Uterus (tissue), 2 donors: ENCODE measurements at regions not wholly inside any gene's neighbourhood (a gene's known extent, or its start where the extent isn't known, plus 50 kb on each side); places are given as distances from the start of the nearest gene placed in this dataset.
"Not testable (repeated sequence)": the region's sequence is repeated elsewhere in the genome, so short reads cannot be mapped to it uniquely, and the experiment has no call there.

Experiments used
- CTCF ChIP-seq, 4 experiments: fragments of 200-600 bp in 2 of 4; fragments of 450-650 bp in 2 of 4; sonication (generic) in 2 of 4; IDR thresholded peaks; one replicate each; pipeline ENCODE4 v1.5.1; 2016 to 2019; ENCODE audit warnings: antibody characterized with exemption in 4 of 4, mild to moderate bottlenecking in 2 of 4, moderate library complexity in 1 of 4
- POLR2A ChIP-seq, 2 donors: fragments of 450-650 bp; IDR thresholded peaks; one replicate each; pipeline ENCODE4 v1.6.1; 2016; ENCODE audit warnings: antibody characterized with exemption in 2 of 2, mild to moderate bottlenecking in 1 of 2, moderate library complexity in 1 of 2

DNA sequence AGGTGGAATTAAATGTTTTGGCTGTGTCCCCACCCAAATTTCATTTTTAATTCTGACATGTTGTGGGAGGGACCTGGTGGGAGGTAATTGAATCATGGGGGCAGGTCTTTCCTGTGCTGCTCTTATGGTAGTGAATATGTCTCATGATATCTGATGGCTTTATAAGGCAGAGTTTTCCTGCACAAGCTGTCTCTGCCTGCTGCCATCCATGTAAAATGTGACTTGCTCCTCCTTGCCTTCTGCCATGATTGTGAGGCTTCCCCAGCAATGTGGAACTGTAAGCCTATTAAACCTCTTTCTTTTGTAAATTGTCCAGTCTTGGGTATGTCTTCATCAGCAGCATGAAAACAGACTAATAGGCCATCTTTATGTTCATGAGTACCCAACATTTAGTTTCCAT lies 172.2 kb downstream of the ETV1 start:
- TF ChIP-seq CTCF, POLR2A (IDR thresholded peaks at IDR 0.05): not testable (repeated sequence)
